ENCODE measurements at regions not wholly inside any gene's neighbourhood (a gene's known extent, or its start where the extent isn't known, plus 50 kb on each side); places are given as distances from the start of the nearest gene placed in this dataset.

DNA sequence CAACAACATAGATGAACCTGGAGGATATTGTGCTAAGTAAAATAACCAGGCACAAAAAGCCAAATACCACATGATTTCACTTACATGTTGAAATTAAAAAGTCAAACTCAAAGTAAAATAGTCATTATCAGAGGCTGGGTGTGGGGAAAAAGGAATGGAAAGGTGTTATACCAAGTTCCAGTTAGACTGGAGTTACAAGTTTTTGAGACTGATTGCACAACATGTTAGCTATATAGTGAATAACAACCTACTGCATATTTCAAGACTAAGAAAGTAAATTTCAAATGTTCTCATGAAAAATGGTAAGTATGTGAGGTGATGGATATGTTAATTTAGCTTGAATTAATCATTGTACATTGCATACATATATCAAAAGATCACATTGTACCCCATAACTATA, 116.8 kb upstream of the HNMT start:
- TF ChIP-seq, protein P1, sequence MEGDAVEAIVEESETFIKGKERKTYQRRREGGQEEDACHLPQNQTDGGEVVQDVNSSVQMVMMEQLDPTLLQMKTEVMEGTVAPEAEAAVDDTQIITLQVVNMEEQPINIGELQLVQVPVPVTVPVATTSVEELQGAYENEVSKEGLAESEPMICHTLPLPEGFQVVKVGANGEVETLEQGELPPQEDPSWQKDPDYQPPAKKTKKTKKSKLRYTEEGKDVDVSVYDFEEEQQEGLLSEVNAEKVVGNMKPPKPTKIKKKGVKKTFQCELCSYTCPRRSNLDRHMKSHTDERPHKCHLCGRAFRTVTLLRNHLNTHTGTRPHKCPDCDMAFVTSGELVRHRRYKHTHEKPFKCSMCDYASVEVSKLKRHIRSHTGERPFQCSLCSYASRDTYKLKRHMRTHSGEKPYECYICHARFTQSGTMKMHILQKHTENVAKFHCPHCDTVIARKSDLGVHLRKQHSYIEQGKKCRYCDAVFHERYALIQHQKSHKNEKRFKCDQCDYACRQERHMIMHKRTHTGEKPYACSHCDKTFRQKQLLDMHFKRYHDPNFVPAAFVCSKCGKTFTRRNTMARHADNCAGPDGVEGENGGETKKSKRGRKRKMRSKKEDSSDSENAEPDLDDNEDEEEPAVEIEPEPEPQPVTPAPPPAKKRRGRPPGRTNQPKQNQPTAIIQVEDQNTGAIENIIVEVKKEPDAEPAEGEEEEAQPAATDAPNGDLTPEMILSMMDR (IDR thresholded peaks at IDR 0.05; ENCODE audit: borderline replicate concordance, extremely low read depth, low read length, poor library complexity, severe bottlenecking), result no peak
- no peak for TF ChIP-seq EZH2 (IDR thresholded peaks at IDR 0.05; ENCODE audit: borderline replicate concordance, low read depth, low read length, severe bottlenecking)

Data from DND-41 (cell line).